H1 (cell line): ENCODE measurements at regions not wholly inside any gene's neighbourhood (a gene's known extent, or its start where the extent isn't known, plus 50 kb on each side); places are given as distances from the start of the nearest gene placed in this dataset.

ENCODE experiments used
- CTCF ChIA-PET: fragments of 300-600 bp; sonication (Branson Sonifier 250); formaldehyde crosslinking; loops from one replicate; lab custom pipeline; 2021; ENCODE audit not compliant: partially characterized antibody; lab: Charles Lee
- POLR2A ChIA-PET: fragments of 300-600 bp; sonication (Branson Sonifier 250); formaldehyde crosslinking; loops from one replicate; lab custom pipeline; 2021; ENCODE audit warnings: inconsistent platforms; ENCODE audit not compliant: partially characterized antibody; lab: Charles Lee
- DNase-seq, 2 experiments: peaks; one replicate each; pipeline versions ENCODE4 v3.0.0 to v3.0.0-alpha.2; 2010 to 2022; ENCODE audit warnings: low spot score in 2 of 2, low read depth in 1 of 2, mixed read lengths in 1 of 2
- FAIRE-seq: peaks from 2 replicates; lab custom pipeline; 2011; peaks lifted over from hg19 to GRCh38; lab: Jason Lieb, UNC
- H2AFZ ChIP-seq: 2 replicates; pipeline ENCODE4 v1.8.1; 2012; ENCODE audit warnings: low read length, inconsistent platforms
- H2AK5ac ChIP-seq: 2 replicates; pipeline ENCODE4 v1.6.1; 2013; ENCODE audit warnings: low read depth, low read length
- H2BK120ac ChIP-seq: replicated peaks from 2 replicates; pipeline ENCODE3; 2013; ENCODE audit warnings: low read depth, low read length, inconsistent platforms
- H2BK12ac ChIP-seq: 2 replicates; pipeline ENCODE4 v1.6.1; 2013; ENCODE audit warnings: low read depth, low read length
- H2BK15ac ChIP-seq: 2 replicates; pipeline ENCODE4 v1.6.1; 2013; ENCODE audit warnings: low read length
- H2BK20ac ChIP-seq: 2 replicates; pipeline ENCODE4 v1.6.1; 2013; ENCODE audit warnings: low read length
- H2BK5ac ChIP-seq: 2 replicates; pipeline ENCODE4 v1.6.1; 2013; ENCODE audit warnings: low read depth, low read length
- H3K14ac ChIP-seq: 2 replicates; pipeline ENCODE4 v1.6.1; 2013; ENCODE audit warnings: inconsistent platforms; ENCODE audit not compliant: insufficient read length
- H3K18ac ChIP-seq: 2 replicates; pipeline ENCODE4 v1.6.1; 2013; ENCODE audit warnings: low read length; ENCODE audit errors: extremely low read depth
- H3K23ac ChIP-seq: 2 replicates; pipeline ENCODE4 v1.6.1; 2013; ENCODE audit warnings: inconsistent platforms; ENCODE audit not compliant: insufficient read length
- H3K23me2 ChIP-seq: 2 replicates; pipeline ENCODE4 v1.6.1; 2013; ENCODE audit warnings: low read depth, low read length
- H3K27ac ChIP-seq: 2 replicates; pipeline ENCODE4 v1.6.1; 2011; ENCODE audit warnings: low read depth, low read length, inconsistent platforms
- H3K27me3 ChIP-seq, 4 experiments: replicated peaks in 1 of 4; 1 replicate in 1 of 4; 2 replicates in 3 of 4; pipeline versions ENCODE4 v1.6.1 to v1.8.1; 2011 to 2013; ENCODE audit warnings: low read length in 3 of 4, mild to moderate bottlenecking in 3 of 4, inconsistent platforms in 2 of 4, mixed read lengths in 2 of 4, moderate library complexity in 1 of 4; ENCODE audit not compliant: control insufficient read depth in 3 of 4, insufficient read depth in 3 of 4; ENCODE audit errors: extremely low read depth in 1 of 4
- H3K36me3 ChIP-seq, 4 experiments: 2 replicates each; pipeline versions ENCODE4 v1.6.1 to v1.8.1; 2011 to 2013; ENCODE audit warnings: mild to moderate bottlenecking in 4 of 4, low read length in 3 of 4, moderate library complexity in 2 of 4, control low read depth in 1 of 4, inconsistent platforms in 1 of 4; ENCODE audit not compliant: insufficient read depth in 4 of 4, control insufficient read depth in 2 of 4
- H3K4ac ChIP-seq: replicated peaks from 2 replicates; pipeline ENCODE3; 2013; ENCODE audit warnings: low read length, low read depth, mixed read lengths, inconsistent platforms; ENCODE audit not compliant: insufficient read length
- H3K4me1 ChIP-seq, 4 experiments: replicated peaks in 1 of 4; 1 replicate in 1 of 4; 2 replicates in 3 of 4; pipeline versions ENCODE4 v1.6.1 to v1.8.1; 2011 to 2013; ENCODE audit warnings: low read length in 3 of 4, inconsistent platforms in 2 of 4, mixed read lengths in 1 of 4; ENCODE audit not compliant: insufficient read depth in 4 of 4, control insufficient read depth in 3 of 4
- H3K4me2 ChIP-seq, 2 experiments: 2 replicates each; pipeline versions ENCODE4 v1.6.1 to v1.8.1; 2011 to 2013; ENCODE audit warnings: low read depth in 2 of 2, low read length in 2 of 2, control low read depth in 1 of 2, inconsistent platforms in 1 of 2, mild to moderate bottlenecking in 1 of 2; ENCODE audit not compliant: insufficient read depth in 1 of 2
- H3K4me3 ChIP-seq, 4 experiments: fragments of 200-600, 300-600 bp in 1 of 4; sonication (generic), shearing (Covaris generic), sonication (Bioruptor Twin) in 1 of 4; 2 replicates each; pipeline versions ENCODE4 v1.5.1 to v1.8.1; 2011 to 2016; ENCODE audit warnings: low read length in 4 of 4, low read depth in 3 of 4, control low read depth in 2 of 4, inconsistent platforms in 2 of 4, mild to moderate bottlenecking in 2 of 4, mixed read lengths in 1 of 4, moderate library complexity in 1 of 4; ENCODE audit not compliant: insufficient read depth in 2 of 4; ENCODE audit errors: extremely low read depth in 1 of 4
- H3K56ac ChIP-seq: replicated peaks from 2 replicates; pipeline ENCODE3; 2013; ENCODE audit warnings: low read depth, mild to moderate bottlenecking, mixed read lengths, low read length, inconsistent platforms; ENCODE audit not compliant: insufficient read length
- H3K79me1 ChIP-seq: 2 replicates; pipeline ENCODE4 v1.6.1; 2013; ENCODE audit warnings: low read depth, low read length, control low read depth
- H3K79me2 ChIP-seq, 2 experiments: 2 replicates each; pipeline versions ENCODE4 v1.6.1 to v1.8.1; 2012 to 2013; ENCODE audit warnings: low read length in 2 of 2, mild to moderate bottlenecking in 2 of 2, inconsistent platforms in 1 of 2; ENCODE audit not compliant: insufficient read depth in 2 of 2, control insufficient read depth in 1 of 2
- H3K9ac ChIP-seq, 4 experiments: replicated peaks in 1 of 4; 1 replicate in 1 of 4; 2 replicates in 3 of 4; pipeline versions ENCODE4 v1.6.1 to v1.8.1; 2011 to 2013; ENCODE audit warnings: low read depth in 3 of 4, low read length in 3 of 4, control low read depth in 2 of 4, mild to moderate bottlenecking in 2 of 4, moderate library complexity in 2 of 4, inconsistent platforms in 1 of 4; ENCODE audit errors: extremely low read depth in 1 of 4
- H3K9me3 ChIP-seq, 2 experiments: 2 replicates each; pipeline versions ENCODE4 v1.6.1 to v1.8.1; 2012 to 2013; ENCODE audit warnings: mild to moderate bottlenecking in 2 of 2, moderate library complexity in 2 of 2, control low read depth in 1 of 2, inconsistent platforms in 1 of 2, low read depth in 1 of 2, low read length in 1 of 2, mixed read lengths in 1 of 2; ENCODE audit not compliant: insufficient read depth in 2 of 2
- H4K20me1 ChIP-seq, 2 experiments: replicated peaks in 1 of 2; 2 replicates each; pipeline versions ENCODE3 to v1.8.1; 2011 to 2013; ENCODE audit warnings: inconsistent platforms in 2 of 2, low read length in 2 of 2, mild to moderate bottlenecking in 1 of 2; ENCODE audit not compliant: insufficient read depth in 2 of 2, control insufficient read depth in 1 of 2
- H4K5ac ChIP-seq: 2 replicates; pipeline ENCODE4 v1.6.1; 2013; ENCODE audit warnings: low read length, low read depth, mixed read lengths, inconsistent platforms; ENCODE audit not compliant: insufficient read length
- H4K8ac ChIP-seq: 2 replicates; pipeline ENCODE4 v1.8.0; 2013; ENCODE audit warnings: mild to moderate bottlenecking, moderate library complexity, low read length, inconsistent platforms; ENCODE audit not compliant: insufficient read depth; ENCODE audit errors: extremely low read depth
- H4K91ac ChIP-seq: replicated peaks from 2 replicates; pipeline ENCODE3; 2013; ENCODE audit warnings: low read length, mixed read lengths, inconsistent platforms; ENCODE audit not compliant: insufficient read length
- TCF12 ChIP-seq: IDR thresholded peaks from 2 replicates; pipeline ENCODE4 v1.6.1; 2011; ENCODE audit warnings: low read depth, mild to moderate bottlenecking, low read length
- WGBS, 2 experiments: shearing (Covaris generic) in 1 of 2; methylation state at CpG; one replicate each; pipeline versions ENCODE4 v1.1.6 to v1.1.7; 2013 to 2015; ENCODE audit warnings: low lambda C conversion rate in 2 of 2, mixed read lengths in 2 of 2, inconsistent platforms in 1 of 2, low coverage in 1 of 2, missing lambda C conversion rate in 1 of 2; ENCODE audit not compliant: insufficient replicate concordance in 2 of 2, insufficient coverage in 1 of 2, insufficient read length in 1 of 2; ENCODE audit errors: extremely low coverage in 1 of 2, missing lambda C conversion rate in 1 of 2; 5-methylcytosine and 5-hydroxymethylcytosine counted together

DNA sequence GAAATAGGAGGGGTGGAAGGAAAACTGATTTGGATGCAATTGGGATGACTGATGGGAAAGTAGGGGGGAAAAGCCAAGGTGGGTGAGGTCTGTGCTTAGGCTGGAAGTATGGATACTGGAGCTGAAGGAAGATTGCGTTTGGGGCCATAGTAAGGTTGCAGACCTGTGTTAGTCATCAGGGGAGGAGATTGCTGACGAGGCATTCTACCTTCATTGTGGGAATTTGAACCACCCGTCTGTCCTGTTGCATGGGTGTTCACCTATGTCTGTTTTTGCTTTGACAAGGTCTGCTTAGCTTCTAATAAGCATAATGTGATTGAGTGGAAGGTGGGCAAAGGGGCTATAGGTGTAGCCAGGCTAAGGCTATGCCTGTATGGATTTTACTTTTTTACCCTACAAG is 323.8 kb downstream of the BLID start:
- H4K5ac ChIP-seq, result no peak overlapping the region
- no peak overlapping the region; the same call in 1 of the 2 replicates for H2BK20ac ChIP-seq
- H3K56ac ChIP-seq, result no peak overlapping the region
- no peaks in the 10 kb centered on the region for H4K20me1 ChIP-seq
- no peak overlapping the region for H3K4ac ChIP-seq
- no peak for FAIRE-seq
- no peaks in the 10 kb centered on the region; a peak in 1 of 7 replicates for H3K27me3 ChIP-seq
- no peak overlapping the region for H3K14ac ChIP-seq
- no peak overlapping the region for H3K4me2 ChIP-seq
- H2BK5ac ChIP-seq, result no peak overlapping the region
- no peaks in the 10 kb centered on the region for H3K79me2 ChIP-seq
- no peaks in the 10 kb centered on the region for H3K79me1 ChIP-seq
- WGBS, 2 experiments, result 93% methylated on average over 3 of the region's 3 CpGs; no CpG with 5 or more reads in 1 of the 2 experiments
- no peak overlapping the region for H3K23ac ChIP-seq
- DNase-seq, result no peak
- no peak overlapping the region for H2AK5ac ChIP-seq
- no peak overlapping the region for H3K9ac ChIP-seq
- no peak overlapping the region for H2BK15ac ChIP-seq
- H4K91ac ChIP-seq, result no peak overlapping the region
- no peak for TF ChIP-seq TCF12
- no peak overlapping the region for H4K8ac ChIP-seq
- 0 out of 7 replicates have a peak, but pooled peaks cover 0 to 3% (median 0%) of the 10 kb centered on the region in 4 experiments for H3K4me1 ChIP-seq
- no peak overlapping the region for H2BK12ac ChIP-seq
- ChIA-PET CTCF (interaction anchor here (0.6 to 1.2 kb wide), 2 partner anchors 69 to 137 kb away, joined by 3 to 4 read pairs; no protein-coding TSS in a partner anchor), POLR2A (no interaction called here)
- H3K36me3 ChIP-seq, result no peaks in the 10 kb centered on the region; a peak in 1 of 8 replicates
- no peaks in the 10 kb centered on the region for H3K9me3 ChIP-seq
- no peak overlapping the region for H3K4me3 ChIP-seq
- no peak overlapping the region for H3K18ac ChIP-seq
- H3K23me2 ChIP-seq, result no peaks in the 10 kb centered on the region
- no peak overlapping the region; the same call in 1 of the 2 replicates for H3K27ac ChIP-seq
- no peak overlapping the region for H2BK120ac ChIP-seq
- H2AFZ ChIP-seq, result no peak overlapping the region
